Mucosa of rectum (tissue), 2 donors: ENCODE measurements at regions not wholly inside any gene's neighbourhood (a gene's known extent, or its start where the extent isn't known, plus 50 kb on each side); places are given as distances from the start of the nearest gene placed in this dataset.
"Not testable (repeated sequence)": the region's sequence is repeated elsewhere in the genome, so short reads cannot be mapped to it uniquely, and the experiment has no call there.

Experiments
- H3K27ac ChIP-seq, 2 donors: one replicate each; pipeline ENCODE4 v1.7.0; 2013; ENCODE audit warnings: inconsistent platforms in 2 of 2, low read depth in 2 of 2, low read length in 2 of 2
- H3K27me3 ChIP-seq, 2 donors: one replicate each; pipeline ENCODE4 v1.7.0; 2013; ENCODE audit warnings: low read length in 2 of 2; ENCODE audit not compliant: control insufficient read depth in 2 of 2, insufficient read depth in 2 of 2
- H3K36me3 ChIP-seq, 2 donors: one replicate each; pipeline ENCODE4 v1.7.0; 2013; ENCODE audit warnings: low read length in 2 of 2; ENCODE audit not compliant: control insufficient read depth in 2 of 2, insufficient read depth in 2 of 2
- H3K4me1 ChIP-seq, 2 donors: one replicate each; pipeline ENCODE4 v1.7.0; 2013; ENCODE audit warnings: low read length in 2 of 2, mild to moderate bottlenecking in 1 of 2; ENCODE audit not compliant: control insufficient read depth in 2 of 2, insufficient read depth in 2 of 2
- H3K4me3 ChIP-seq, 2 donors: one replicate each; pipeline ENCODE4 v1.7.0; 2013; ENCODE audit warnings: low read length in 2 of 2
- H3K9ac ChIP-seq, 2 donors: one replicate each; pipeline ENCODE4 v1.7.0; 2013; ENCODE audit warnings: low read length in 2 of 2, low read depth in 1 of 2, mild to moderate bottlenecking in 1 of 2
- H3K9me3 ChIP-seq, 2 donors: one replicate each; pipeline ENCODE4 v1.7.0; 2013; ENCODE audit warnings: low read length in 2 of 2; ENCODE audit not compliant: control insufficient read depth in 2 of 2
- donor health status: healthy.
- donor health status: Normal muscosa, but diverticular disease.

- H3K36me3 ChIP-seq, H3K27me3 ChIP-seq, H3K9me3 ChIP-seq, H3K4me1 ChIP-seq, H3K27ac ChIP-seq, H3K4me3 ChIP-seq, H3K9ac ChIP-seq: not testable (repeated sequence)
Measured at GRCh38 chr3:197410170-197410569, 111.8 kb upstream of the DLG1 start.

DNA sequence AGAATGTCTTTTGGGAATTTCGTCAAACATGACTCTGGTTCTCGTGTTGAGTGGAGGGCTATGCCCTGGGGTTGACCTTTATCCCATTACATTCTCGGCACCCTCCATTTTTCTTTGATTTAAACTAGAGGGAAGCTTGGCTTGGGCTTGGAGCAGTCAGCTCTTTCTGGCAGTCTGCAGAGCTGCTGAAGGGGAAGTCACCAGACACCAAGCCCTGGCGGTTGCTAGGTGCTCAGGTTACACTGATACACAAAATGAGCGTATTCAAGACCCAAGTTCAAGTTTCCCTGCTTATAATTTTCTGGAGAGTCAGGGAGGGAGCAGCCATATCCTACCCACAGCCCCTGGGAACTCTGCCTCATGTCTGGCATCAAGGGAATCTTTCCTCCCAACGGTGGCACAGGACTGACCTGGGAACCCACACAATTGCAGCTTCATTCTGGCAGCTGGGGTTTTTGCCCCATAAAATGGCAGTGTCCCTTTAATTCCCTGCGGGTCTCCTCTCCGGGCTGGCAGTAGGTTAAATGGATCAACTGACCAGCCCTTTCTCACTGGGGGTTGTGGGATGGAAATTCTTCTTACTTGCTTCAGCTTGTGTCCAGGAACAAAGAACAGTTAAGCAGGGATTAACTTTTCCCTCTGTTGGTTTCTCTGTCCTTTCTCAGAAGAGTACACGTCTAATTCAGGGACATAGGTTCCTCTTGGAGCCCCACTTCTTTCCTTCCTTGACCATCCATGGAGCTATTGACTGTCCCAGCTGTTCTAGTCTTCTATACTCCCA lies 110.0 kb upstream of the DLG1 start:
- H3K9ac ChIP-seq, result no peak overlapping the region
- H3K4me1 ChIP-seq, result no peaks in the 10 kb centered on the region
- no peaks in the 10 kb centered on the region for H3K27me3 ChIP-seq

DNA sequence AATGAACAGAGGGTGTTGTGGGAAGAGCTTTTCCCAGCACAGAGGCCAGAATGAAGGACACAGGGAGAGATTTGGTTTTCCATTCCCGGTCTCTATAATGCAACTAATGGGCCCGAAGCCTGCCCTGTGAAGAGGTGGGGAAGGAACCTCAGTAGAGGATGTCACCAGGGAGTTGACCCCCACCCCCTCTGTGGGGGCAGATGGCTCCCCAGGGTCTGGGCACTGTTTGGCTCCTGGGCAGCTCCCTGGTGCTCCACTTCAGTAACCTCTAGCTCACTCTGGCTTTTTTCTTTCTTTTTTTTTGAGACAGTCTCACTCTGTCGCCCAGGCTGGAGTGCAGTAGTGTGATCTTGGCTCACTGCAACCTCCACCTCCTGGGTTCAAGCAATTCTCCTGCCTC lies 109.1 kb upstream of the DLG1 start:
- no peak overlapping the region for H3K4me3 ChIP-seq
- H3K9ac ChIP-seq, result no peak overlapping the region
- peaks cover 2 to 3% of the 10 kb centered on the region in 2 donors for H3K9me3 ChIP-seq
- no peak overlapping the region for H3K27ac ChIP-seq
- H3K36me3 ChIP-seq, result no peaks in the 10 kb centered on the region
- H3K4me1 ChIP-seq, result no peaks in the 10 kb centered on the region
- no peaks in the 10 kb centered on the region for H3K27me3 ChIP-seq

More for the DNA sequence above, 110.0 kb upstream of the DLG1 start:
- Histone ChIP-seq H3K36me3 (no peaks in the 10 kb centered on the region), H3K27ac (no peak overlapping the region), H3K9me3 (peaks cover 2 to 3% of the 10 kb centered on the region in 2 donors), H3K4me3 (no peak overlapping the region)

DNA sequence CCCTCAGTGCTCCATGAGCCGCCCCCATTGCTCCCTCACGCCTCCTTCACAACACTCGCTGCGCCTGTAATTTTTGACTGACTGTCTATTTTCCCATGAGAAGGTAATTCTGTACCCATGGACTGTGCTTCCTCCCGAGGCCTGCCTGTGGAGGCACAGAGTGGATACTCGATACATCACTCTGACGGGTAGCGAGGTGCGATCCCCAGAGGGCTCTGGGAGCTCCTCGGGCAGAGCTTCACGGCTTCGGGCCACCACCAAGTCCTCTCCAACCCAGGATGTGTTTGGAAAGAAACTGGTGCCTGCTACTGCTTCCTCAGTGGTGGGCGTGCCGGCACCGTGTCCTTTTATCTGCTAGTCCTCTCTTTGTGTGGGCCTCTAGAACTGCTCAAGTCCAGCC lies 108.6 kb upstream of the DLG1 start:
- no peaks in the 10 kb centered on the region for H3K36me3 ChIP-seq

GRCh38 chr3:197406266-197406665 lies 107.9 kb upstream of the DLG1 start:
- Histone ChIP-seq H3K4me1 (no peaks in the 10 kb centered on the region), H3K9ac (no peak overlapping the region), H3K36me3 (no peaks in the 10 kb centered on the region), H3K4me3 (no peak overlapping the region), H3K27ac (no peak overlapping the region), H3K9me3 (peaks cover 2 to 3% of the 10 kb centered on the region in 2 donors), H3K27me3 (no peaks in the 10 kb centered on the region)

More for the DNA sequence above, 108.6 kb upstream of the DLG1 start:
- Histone ChIP-seq H3K27me3 (no peaks in the 10 kb centered on the region), H3K4me3 (no peak overlapping the region), H3K9ac (no peak overlapping the region), H3K4me1 (no peaks in the 10 kb centered on the region), H3K9me3 (peaks cover 2 to 3% of the 10 kb centered on the region in 2 donors), H3K27ac (no peak overlapping the region)

DNA sequence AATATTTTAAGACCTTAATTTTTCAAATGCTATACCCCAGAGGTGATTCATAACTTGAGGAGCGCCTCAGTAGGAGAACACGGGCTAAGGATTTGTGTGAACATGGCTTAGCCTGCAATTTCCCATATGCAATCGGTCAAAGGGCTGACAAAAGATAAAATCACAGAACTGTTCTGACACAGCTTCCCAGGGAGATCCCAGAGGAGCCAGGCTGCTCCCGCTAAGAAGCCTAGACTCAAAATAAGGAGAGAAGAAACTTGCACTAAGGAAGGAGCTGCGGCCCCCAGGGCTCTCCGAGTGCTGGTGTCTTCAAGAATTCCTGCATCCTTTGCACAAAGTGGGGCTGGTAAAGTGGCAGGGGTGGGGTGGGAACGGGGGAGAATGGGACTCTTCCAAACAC lies 106.3 kb upstream of the DLG1 start:
- H3K9ac ChIP-seq, result no peak overlapping the region

GRCh38 chr3:197404030-197404429 lies 105.6 kb upstream of the DLG1 start:
- H3K9ac ChIP-seq, result no peak overlapping the region
- H3K36me3 ChIP-seq, result no peaks in the 10 kb centered on the region
- no peak overlapping the region for H3K4me3 ChIP-seq
- H3K27me3 ChIP-seq, result no peaks in the 10 kb centered on the region
- no peaks in the 10 kb centered on the region for H3K4me1 ChIP-seq
- H3K9me3 ChIP-seq, result no peaks in the 10 kb centered on the region
- H3K27ac ChIP-seq, result no peak overlapping the region

More for the DNA sequence above, 106.3 kb upstream of the DLG1 start:
- H3K4me1 ChIP-seq, result no peaks in the 10 kb centered on the region
- no peaks in the 10 kb centered on the region for H3K36me3 ChIP-seq
- peaks cover 2 to 3% of the 10 kb centered on the region in 2 donors for H3K9me3 ChIP-seq
- no peak overlapping the region for H3K4me3 ChIP-seq
- no peaks in the 10 kb centered on the region for H3K27me3 ChIP-seq
- H3K27ac ChIP-seq, result no peak overlapping the region

GRCh38 chr3:197402401-197402800 lies 104.0 kb upstream of the DLG1 start:
- H3K36me3 ChIP-seq, H3K4me3 ChIP-seq, H3K27ac ChIP-seq, H3K27me3 ChIP-seq, H3K9ac ChIP-seq, H3K4me1 ChIP-seq, H3K9me3 ChIP-seq: not testable (repeated sequence)

GRCh38 chr3:197399486-197399885 lies 101.1 kb upstream of the DLG1 start:
- H3K36me3 ChIP-seq, result no peaks in the 10 kb centered on the region
- no peak overlapping the region for H3K9ac ChIP-seq
- H3K4me1 ChIP-seq, result no peaks in the 10 kb centered on the region
- H3K27ac ChIP-seq, result no peak overlapping the region
- no peaks in the 10 kb centered on the region for H3K9me3 ChIP-seq
- no peaks in the 10 kb centered on the region for H3K27me3 ChIP-seq
- no peak overlapping the region for H3K4me3 ChIP-seq

- no peak overlapping the region for H3K27ac ChIP-seq
- no peak overlapping the region for H3K4me3 ChIP-seq
- H3K9ac ChIP-seq, result no peak overlapping the region
- H3K36me3 ChIP-seq, result no peaks in the 10 kb centered on the region
- H3K9me3 ChIP-seq, result no peaks in the 10 kb centered on the region
- H3K27me3 ChIP-seq, result no peaks in the 10 kb centered on the region
- no peaks in the 10 kb centered on the region for H3K4me1 ChIP-seq
Measured at GRCh38 chr3:197398286-197398878, 100.0 kb upstream of the DLG1 start.
